ENCODE measurements at regions not wholly inside any gene's neighbourhood (a gene's known extent, or its start where the extent isn't known, plus 50 kb on each side); places are given as distances from the start of the nearest gene placed in this dataset.

DNA sequence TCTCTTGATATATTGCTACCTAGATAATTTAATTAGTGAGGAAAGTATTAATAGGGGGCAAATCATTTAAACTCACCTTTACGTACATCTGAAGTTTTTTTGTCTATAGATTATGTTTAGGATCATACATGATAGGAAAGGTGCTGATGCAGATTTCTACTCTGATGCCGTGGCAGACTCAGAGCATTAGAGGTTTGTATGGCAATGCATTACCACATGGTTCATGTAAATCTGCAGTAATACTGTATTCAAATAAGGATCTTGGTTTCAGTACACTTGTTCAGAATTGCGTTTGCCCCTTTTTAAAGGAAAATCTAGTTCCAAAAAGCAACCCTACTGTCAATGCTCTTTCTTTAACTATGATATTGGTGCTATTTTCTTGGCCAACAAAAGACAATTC lies 288.3 kb downstream of the PTPRC start:
- Histone ChIP-seq H3K4me1 (ENCODE audit: insufficient read depth, low read length) (peaks cover 8% of the 10 kb centered on the region), H4K20me1 (ENCODE audit: insufficient read depth, low read length) (peaks cover 76% of the 10 kb centered on the region), H3K9me3 (ENCODE audit: insufficient read depth, low read depth, low read length) (no peaks in the 10 kb centered on the region), H3K27ac (ENCODE audit: low read depth, low read length) (no peak overlapping the region), H3K4me3 (ENCODE audit: insufficient read depth, low read depth, low read length) (no peak overlapping the region), H3K27me3 (ENCODE audit: insufficient read depth, low read length) (no peaks in the 10 kb centered on the region), H3K9ac (ENCODE audit: low read length) (no peak overlapping the region), H3K79me2 (ENCODE audit: insufficient read depth, low read length) (peaks cover 99% of the 10 kb centered on the region), H3K4me2 (ENCODE audit: low read length) (no peak overlapping the region), H3K36me3 (ENCODE audit: insufficient read depth, low read length) (peaks cover 3% of the 10 kb centered on the region), H2AFZ (ENCODE audit: low read depth, low read length) (no peak overlapping the region)
- no peaks in the 10 kb centered on the region for H3K27me3 Mint-ChIP-seq (ENCODE audit: low read depth, unreplicated experiment)
- no peaks in the 10 kb centered on the region for H3K9me3 Mint-ChIP-seq (ENCODE audit: unreplicated experiment)
- TF ChIP-seq EZH2 (IDR thresholded peaks at IDR 0.05; ENCODE audit: insufficient read depth, low read length) (no peak), CTCF (IDR thresholded peaks at IDR 0.05; ENCODE audit: insufficient read depth, low read depth, low read length) (no peak)
- DNase-seq (ENCODE audit: low read depth) (no peak), FAIRE-seq (no peak)
- peaks cover 2% of the 10 kb centered on the region for H3K36me3 Mint-ChIP-seq (ENCODE audit: low read depth, unreplicated experiment)
- H3K27ac Mint-ChIP-seq (ENCODE audit: unreplicated experiment), result no peak overlapping the region
- H3K4me3 Mint-ChIP-seq (ENCODE audit: unreplicated experiment), result no peak overlapping the region
- peaks cover 39% of the 10 kb centered on the region for H3K4me1 Mint-ChIP-seq (ENCODE audit: low read depth, unreplicated experiment)

DNA sequence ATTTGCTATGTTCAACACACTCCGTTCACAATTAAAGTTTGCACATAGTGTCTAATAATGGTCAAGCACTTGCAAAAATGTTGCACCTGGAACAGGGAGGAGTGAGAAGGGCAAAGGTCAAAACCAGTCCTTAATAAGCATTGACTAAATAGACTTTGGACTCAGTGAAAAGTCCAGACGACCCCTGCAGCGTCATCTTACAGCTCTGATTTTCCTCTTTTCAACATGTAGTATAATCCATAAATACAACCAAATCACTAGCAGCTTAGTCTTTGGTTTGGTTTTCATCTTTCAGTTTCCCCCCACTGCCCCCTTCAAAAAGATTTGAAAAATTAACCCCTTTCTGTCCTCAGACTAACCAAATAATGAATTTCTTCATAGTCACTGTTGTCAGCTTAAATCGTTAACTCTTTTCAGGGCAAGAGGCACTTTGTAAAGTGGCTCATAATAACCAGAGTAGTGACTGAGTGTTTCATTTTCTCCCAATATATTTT lies 290.3 kb downstream of the PTPRC start:
- Mint-ChIP-seq H3K4me1 (ENCODE audit: low read depth, unreplicated experiment) (peaks cover 34% of the 10 kb centered on the region), H3K27ac (ENCODE audit: unreplicated experiment) (peak overlapping the region; percentile 31)

More for the DNA sequence above, 290.3 kb downstream of the PTPRC start:
- H3K27me3 ChIP-seq (ENCODE audit: insufficient read depth, low read length), result no peaks in the 10 kb centered on the region
- Mint-ChIP-seq H3K27me3 (ENCODE audit: low read depth, unreplicated experiment) (no peaks in the 10 kb centered on the region), H3K4me3 (ENCODE audit: unreplicated experiment) (peak overlapping the region; percentile 78), H3K36me3 (ENCODE audit: low read depth, unreplicated experiment) (peaks cover 8% of the 10 kb centered on the region), H3K9me3 (ENCODE audit: unreplicated experiment) (no peaks in the 10 kb centered on the region)
- H3K36me3 ChIP-seq (ENCODE audit: insufficient read depth, low read length), result peaks cover 3% of the 10 kb centered on the region
- no peaks in the 10 kb centered on the region for H3K9me3 ChIP-seq (ENCODE audit: insufficient read depth, low read depth, low read length)
- no peak for DNase-seq (ENCODE audit: low read depth)
- peaks cover 13% of the 10 kb centered on the region for H3K4me1 ChIP-seq (ENCODE audit: insufficient read depth, low read length)
- H3K4me2 ChIP-seq (ENCODE audit: low read length), result peak overlapping the region; percentile 78
- H4K20me1 ChIP-seq (ENCODE audit: insufficient read depth, low read length), result peaks cover 76% of the 10 kb centered on the region
- TF ChIP-seq EZH2 (IDR thresholded peaks at IDR 0.05; ENCODE audit: insufficient read depth, low read length) (no peak), CTCF (IDR thresholded peaks at IDR 0.05; ENCODE audit: insufficient read depth, low read depth, low read length) (no peak)
- peaks cover 100% of the 10 kb centered on the region for H3K79me2 ChIP-seq (ENCODE audit: insufficient read depth, low read length)
- H3K9ac ChIP-seq (ENCODE audit: low read length), result peak overlapping the region; percentile 29
- H3K27ac ChIP-seq (ENCODE audit: low read depth, low read length), result no peak overlapping the region
- no peak for FAIRE-seq
- H3K4me3 ChIP-seq (ENCODE audit: insufficient read depth, low read depth, low read length), result peak overlapping the region; percentile 48
- no peak overlapping the region for H2AFZ ChIP-seq (ENCODE audit: low read depth, low read length)

Data from astrocyte (in vitro differentiated cells and primary cell).